IMR-90 (cell line): ENCODE measurements at regions not wholly inside any gene's neighbourhood (a gene's known extent, or its start where the extent isn't known, plus 50 kb on each side); places are given as distances from the start of the nearest gene placed in this dataset.
"Not testable (repeated sequence)": the region's sequence is repeated elsewhere in the genome, so short reads cannot be mapped to it uniquely, and the experiment has no call there.

ENCODE experiments used
- CEBPB ChIP-seq: IDR thresholded peaks from 2 replicates; pipeline ENCODE4 v1.6.1; 2012; ENCODE audit warnings: low read depth, low read length, improper control_type of control experiment
- CTCF ChIP-seq: conservative IDR thresholded peaks from 2 replicates; pipeline ENCODE4 v1.5.1; 2012; ENCODE audit warnings: mild to moderate bottlenecking, low read depth, low read length, improper control_type of control experiment
- FOS ChIP-seq: fragments of 150-350 bp; IDR thresholded peaks from 2 replicates; pipeline ENCODE4 v1.6.1; 2016; ENCODE audit warnings: low read depth, low read length
- MAZ ChIP-seq: IDR thresholded peaks from 2 replicates; pipeline ENCODE4 v1.6.1; 2012; ENCODE audit warnings: low read depth, mild to moderate bottlenecking, low read length, improper control_type of control experiment, moderate library complexity, borderline replicate concordance
- NFE2L2 ChIP-seq: fragments of 150-350 bp; IDR thresholded peaks from 2 replicates; pipeline ENCODE4 v1.6.1; 2016; ENCODE audit warnings: low read depth, mild to moderate bottlenecking, low read length
- POLR2A ChIP-seq: IDR thresholded peaks from 2 replicates; pipeline ENCODE4 v1.6.1; 2012; ENCODE audit warnings: mild to moderate bottlenecking, low read depth, low read length
- RCOR1 ChIP-seq: IDR thresholded peaks from 2 replicates; pipeline ENCODE4 v1.6.1; 2012; ENCODE audit warnings: mild to moderate bottlenecking, low read length, improper control_type of control experiment; ENCODE audit not compliant: insufficient replicate concordance
- RFX5 ChIP-seq: IDR thresholded peaks from 2 replicates; pipeline ENCODE4 v1.8.0; 2012; ENCODE audit warnings: low read depth, mild to moderate bottlenecking, low read length, moderate library complexity
- SMC3 ChIP-seq: fragments of 150-350 bp; IDR thresholded peaks from 2 replicates; pipeline ENCODE4 v1.6.1; 2016; ENCODE audit warnings: low read depth, mild to moderate bottlenecking, antibody characterized with exemption, low read length, moderate library complexity
- USF2 ChIP-seq: fragments of 150-350 bp; IDR thresholded peaks from 2 replicates; pipeline ENCODE4 v1.6.1; 2017; ENCODE audit warnings: mild to moderate bottlenecking, antibody characterized with exemption, low read length, low read depth

DNA sequence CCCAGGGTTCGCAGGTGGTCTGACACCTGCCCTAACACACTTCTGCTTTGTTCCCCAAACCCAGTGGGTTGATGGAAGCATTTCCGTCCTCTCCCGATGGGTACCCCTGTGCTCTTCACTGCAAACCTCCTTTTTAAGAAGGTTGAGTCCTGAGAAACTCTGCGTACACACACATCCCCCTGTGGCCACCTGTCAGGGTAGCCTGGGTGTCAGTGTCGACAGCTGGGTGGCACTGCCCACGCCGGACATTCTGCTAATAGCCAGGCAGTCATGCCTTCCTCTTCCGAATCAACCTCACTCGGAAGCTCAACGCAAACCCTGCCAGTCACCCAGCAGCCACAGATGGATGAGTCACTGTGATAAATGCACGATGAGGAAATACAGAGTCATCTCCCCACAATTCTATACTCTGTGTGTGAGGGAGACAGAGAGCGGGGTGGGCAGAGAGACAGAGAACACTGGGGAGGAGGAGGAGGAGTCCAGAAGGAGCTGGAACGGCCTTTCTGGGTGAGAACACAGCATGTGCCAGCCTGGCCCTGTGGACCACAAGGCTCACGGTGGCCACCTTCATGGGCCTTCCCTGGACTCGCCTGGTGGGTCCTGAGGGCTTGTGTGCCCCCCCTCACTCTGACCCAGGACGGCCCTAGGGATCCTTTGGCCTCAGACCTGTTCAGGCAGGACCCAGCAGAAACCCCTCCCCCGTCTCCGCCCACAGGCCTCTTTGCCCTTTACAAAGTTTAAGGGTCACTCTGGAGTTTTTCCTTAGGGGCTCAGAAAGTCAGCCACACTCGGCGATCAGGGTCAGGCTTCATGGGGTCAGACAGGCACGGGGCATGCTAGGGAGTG lies 4477.7 kb upstream of the TPTE start:
- TF ChIP-seq CTCF, USF2, SMC3, POLR2A, CEBPB, RCOR1, NFE2L2, MAZ, RFX5, FOS: not testable (repeated sequence)
